AG08395 (cell line): ENCODE measurements at regions not wholly inside any gene's neighbourhood (a gene's known extent, or its start where the extent isn't known, plus 50 kb on each side); places are given as distances from the start of the nearest gene placed in this dataset.

Experiments used
- DNase-seq: peaks from one replicate; pipeline ENCODE4 v3.0.0; 2012; ENCODE audit warnings: mixed read lengths, low spot score

- no peak for DNase-seq
These were observed 72.9 kb upstream of the PPM1J start for GRCh38 chr1:112788054-112788453.

GRCh38 chr1:112783059-112783458, 67.9 kb upstream of the PPM1J start:
- no peak for DNase-seq

- DNase-seq, result no peak
These were observed 64.8 kb upstream of the PPM1J start for GRCh38 chr1:112779665-112780526.

- no peak for DNase-seq
These were observed 63.0 kb upstream of the PPM1J start for GRCh38 chr1:112778137-112778536.

- no peak for DNase-seq
These were observed 61.6 kb upstream of the PPM1J start for GRCh38 chr1:112776688-112777087.

GRCh38 chr1:112772781-112773180, 57.6 kb upstream of the PPM1J start:
- DNase-seq, result no peak

- no peak for DNase-seq
These were observed 55.6 kb upstream of the PPM1J start for GRCh38 chr1:112770724-112771123.

- no peak for DNase-seq
These were observed 54.5 kb upstream of the PPM1J start for GRCh38 chr1:112769611-112770010.

GRCh38 chr1:112767646-112768045, 52.5 kb upstream of the PPM1J start:
- DNase-seq, result no peak
